NCI-H1930 (cell line): ENCODE measurements at regions not wholly inside any gene's neighbourhood (a gene's known extent, or its start where the extent isn't known, plus 50 kb on each side); places are given as distances from the start of the nearest gene placed in this dataset.
"Not testable (repeated sequence)": the region's sequence is repeated elsewhere in the genome, so short reads cannot be mapped to it uniquely, and the experiment has no call there.

Experiments used
- DNase-seq, 2 experiments: peaks; one replicate each; lab custom pipeline; 2025; lab: John Stamatoyannopoulos, UW

DNA sequence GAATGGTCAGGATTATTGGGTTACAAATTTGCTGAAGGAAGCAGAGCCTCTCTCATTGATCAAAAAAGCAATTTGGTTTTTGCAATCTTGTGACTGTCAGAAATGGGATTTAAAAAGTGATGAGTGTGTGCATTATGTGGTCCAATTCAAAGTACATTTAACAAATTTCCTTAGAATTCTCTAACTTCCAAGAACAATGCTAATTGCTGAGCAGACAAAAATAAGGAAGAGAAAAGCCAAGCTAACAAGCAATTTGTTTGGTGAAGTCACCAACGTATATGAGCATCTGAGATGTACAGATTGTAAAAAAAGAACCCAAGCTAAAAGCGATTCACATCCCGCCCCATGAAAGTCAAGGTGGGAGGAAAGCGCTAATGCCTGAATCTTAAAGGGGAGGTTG is 1643.9 kb downstream of the CDH8 start:
- DNase-seq: no peak

DNA sequence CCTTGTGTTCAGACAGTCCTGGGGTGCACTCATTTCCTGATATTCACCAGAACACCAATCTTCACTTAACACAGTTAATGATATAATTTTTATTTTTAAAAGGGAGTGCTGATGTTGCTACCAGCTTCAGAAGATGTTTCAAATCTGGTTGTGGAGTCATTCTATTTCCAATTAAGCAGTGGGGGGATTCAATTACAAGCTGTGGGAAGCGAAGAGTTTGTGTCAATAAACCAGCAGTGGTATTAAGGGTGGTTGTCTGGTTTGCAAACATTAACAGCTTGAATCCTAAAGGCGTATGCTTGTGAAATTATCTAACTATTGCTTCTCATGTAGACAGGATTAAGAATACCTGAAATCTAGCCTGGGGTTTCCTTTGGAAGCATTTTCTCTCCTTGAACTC is 1637.5 kb upstream of the GOT2 start:
- DNase-seq: no peak

DNA sequence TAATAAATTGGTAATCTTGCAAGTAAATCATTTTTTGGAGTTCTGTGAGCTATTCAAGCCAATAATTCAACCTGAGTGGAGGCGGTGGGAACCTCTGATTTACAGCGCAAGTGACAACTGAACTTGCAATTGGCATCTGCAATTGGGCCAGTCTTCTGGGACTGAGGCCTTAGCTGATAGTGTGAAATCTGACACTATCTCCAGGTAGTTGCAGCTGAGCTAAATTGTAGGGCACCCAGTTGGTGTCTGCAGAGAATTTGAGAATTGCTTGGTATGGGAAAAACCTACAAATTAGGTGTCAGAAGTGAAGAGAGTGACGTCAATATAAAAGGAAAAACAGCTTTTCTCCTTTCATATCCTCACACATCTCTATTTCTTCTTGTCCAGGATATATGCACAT is 1633.6 kb upstream of the GOT2 start:
- no peak for DNase-seq

DNA sequence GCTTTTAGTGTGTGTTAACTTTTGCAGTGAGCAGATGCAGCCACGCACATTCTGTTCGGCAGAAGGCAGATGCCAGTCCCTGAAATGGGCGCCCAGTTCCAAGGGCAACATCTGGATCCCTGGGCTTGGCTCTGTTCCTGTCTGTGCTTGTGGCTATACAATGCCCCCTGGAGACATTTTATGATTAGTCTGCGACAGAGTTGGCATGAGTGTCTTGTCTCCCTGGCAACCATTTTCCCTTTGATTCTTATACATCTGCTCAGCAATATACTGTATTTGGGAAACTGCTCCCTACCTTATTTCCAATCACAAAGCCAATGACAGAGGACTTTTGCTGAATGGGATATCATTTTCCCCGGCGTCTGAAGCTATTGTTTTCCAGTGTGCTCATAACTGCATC is 1629.5 kb upstream of the GOT2 start:
- DNase-seq: no peak

DNA sequence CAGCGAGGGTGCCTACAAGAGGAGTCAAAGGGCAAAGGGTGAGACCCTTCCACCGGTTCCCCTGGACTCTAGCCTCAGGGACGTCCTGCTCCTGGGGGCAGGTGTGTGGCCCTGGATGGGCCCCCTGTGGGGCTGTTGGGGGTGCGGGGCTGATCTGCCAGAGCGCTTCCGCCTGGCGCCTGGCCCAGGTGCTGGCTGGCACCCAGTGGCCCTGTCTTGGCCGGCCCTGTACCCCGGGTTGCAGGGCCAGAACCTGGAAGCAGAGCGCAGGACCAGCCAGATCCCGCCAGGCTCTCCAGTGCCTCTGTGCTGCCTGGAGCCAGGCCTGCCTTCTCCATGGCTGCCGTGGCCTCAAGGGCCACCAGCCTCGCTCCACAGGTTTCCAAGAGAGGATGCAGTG is 1625.8 kb upstream of the GOT2 start:
- not testable (repeated sequence) for DNase-seq

DNA sequence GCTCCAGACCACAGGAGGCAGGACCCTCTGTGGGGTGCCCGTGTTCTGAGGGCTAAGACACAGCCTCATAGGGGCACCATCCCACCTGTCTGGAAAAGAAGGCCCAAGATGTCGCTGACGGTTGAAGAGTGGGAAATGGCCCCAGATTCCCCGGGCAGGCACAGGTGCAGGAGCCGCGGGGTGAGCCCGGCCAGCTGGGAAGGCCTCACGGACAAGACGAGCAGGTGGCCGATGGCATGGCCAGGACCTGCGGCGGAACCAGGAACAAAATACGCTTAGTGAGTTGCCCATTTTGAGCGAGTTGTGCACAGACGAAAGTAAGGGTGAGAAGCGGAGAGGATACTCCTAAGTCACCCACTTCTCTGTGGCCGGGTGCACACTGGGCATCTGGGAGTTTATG is 1625.3 kb upstream of the GOT2 start:
- not testable (repeated sequence) for DNase-seq

DNA sequence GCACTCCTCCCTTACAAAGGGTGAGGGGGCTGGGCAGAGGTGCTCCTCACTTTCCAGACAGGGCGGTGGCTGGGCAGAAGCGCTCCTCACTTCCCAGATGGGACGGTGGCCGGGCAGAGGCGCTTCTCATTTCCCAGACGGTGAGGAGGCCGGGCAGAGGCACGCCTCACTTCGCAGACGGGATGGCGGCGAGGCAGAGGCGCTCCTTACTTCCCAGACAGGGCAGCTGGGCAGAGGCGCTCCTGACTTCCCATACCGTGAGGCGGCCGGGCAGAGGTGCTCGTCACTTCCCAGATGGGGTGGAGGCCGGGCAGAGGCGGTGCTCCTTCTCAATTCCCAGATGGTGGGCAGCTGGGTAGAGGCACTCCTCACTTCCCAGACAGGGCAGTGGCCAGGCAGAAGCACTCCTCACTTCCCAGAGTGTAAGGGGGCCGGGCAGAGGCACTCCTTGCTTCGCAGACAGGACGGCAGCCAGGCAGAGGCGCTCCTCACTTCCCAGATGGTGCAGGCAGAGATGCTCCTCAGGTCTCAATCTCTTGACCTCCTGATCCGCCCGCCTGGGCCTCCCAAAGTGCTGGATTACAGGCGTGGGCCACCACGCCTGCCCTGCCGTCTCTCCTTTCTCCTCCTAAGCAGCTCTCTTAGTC is 1623.9 kb upstream of the GOT2 start:
- not testable (repeated sequence) for DNase-seq

DNA sequence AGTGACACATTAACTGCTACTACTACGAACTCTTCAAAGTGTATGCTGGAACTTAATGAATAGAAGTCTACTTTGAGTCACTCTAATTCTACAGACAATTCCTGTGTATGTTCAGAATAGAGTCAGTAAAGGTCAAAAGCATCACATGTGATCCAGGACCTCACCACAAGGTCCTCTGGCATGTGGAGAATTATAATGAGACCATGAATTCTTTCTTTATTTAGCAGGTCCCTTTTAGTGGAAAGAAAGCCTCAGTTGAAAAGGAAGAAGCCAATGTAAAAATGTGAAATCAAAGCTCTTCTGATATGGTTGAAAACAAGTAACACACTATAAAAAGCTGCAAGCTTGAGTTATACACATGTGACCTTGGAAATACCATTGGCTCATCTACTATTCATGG is 1612.1 kb upstream of the GOT2 start:
- no peak for DNase-seq

DNA sequence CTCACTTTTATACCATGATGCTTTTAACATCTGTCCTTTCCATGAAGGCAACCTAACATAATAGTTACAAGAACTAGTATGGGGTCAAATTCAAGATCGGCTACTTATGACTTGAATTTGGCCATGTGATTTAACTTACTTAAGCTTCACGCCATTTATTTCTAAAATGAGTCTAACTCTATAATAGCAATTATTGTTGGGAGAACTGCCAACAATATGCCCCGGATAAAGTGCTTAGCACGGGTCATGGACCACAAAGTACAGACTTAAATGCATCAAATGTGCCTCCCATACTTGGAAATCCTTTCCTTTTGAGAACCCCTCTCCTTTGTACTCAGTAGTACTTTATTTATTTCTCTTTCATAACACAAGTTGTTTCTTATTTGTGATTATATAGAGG is 1603.6 kb upstream of the GOT2 start:
- DNase-seq: no peak

DNA sequence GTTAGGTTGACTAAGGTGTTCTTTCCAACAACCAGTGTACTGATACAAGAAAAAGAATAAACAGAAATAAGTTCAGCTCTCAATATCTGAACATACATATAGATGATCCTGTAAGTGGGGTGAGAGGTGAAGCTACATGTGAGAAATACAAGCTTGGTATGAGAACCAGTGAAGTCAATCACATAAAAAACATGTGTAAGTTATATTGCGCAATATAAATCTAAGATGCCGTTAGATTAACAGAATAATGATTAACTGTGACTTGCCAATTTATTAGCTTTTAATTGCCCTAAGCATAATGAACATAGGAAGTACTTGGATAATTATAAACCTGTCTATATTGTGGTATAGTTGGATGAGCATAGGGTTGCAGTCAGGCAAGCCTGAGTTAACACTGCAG is 1597.1 kb upstream of the GOT2 start:
- DNase-seq: no peak

DNA sequence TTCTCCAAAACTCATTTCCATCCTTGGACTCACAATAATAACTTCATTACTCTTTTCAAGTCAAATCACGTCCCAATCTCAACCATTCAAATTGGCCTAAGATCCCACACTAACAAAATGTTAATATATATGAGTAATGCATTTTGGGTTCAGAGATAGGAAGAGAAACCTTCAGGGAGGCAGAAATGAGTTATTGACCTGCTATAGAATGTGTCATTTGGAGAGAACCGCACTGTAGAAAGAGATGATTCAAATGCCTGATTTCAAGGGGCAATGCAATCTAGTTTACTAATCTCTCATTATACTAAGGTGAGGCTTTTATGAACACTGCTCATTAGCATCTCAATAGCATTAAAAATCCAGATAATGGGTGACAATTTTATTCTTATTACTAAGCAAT is 1595.0 kb upstream of the GOT2 start:
- no peak for DNase-seq

DNA sequence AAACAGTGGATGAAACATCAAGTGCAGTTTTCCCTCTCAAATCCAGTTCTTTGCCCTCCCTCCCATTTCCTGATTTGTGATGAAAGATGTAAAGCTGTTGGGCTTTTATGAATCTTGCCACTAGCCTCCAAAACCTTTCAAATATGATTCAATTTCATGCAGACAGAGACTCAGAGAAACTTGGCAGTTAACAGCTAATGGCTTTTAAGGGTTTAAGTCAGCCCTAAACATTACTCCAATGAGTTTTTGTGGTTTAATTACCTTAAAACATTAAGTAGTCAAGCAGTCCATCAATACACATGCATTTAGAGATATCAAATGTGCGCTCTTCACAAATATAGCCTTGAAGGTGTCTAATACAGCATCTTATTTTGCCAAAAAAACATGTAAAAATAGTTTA is 1594.0 kb upstream of the GOT2 start:
- no peak for DNase-seq

DNA sequence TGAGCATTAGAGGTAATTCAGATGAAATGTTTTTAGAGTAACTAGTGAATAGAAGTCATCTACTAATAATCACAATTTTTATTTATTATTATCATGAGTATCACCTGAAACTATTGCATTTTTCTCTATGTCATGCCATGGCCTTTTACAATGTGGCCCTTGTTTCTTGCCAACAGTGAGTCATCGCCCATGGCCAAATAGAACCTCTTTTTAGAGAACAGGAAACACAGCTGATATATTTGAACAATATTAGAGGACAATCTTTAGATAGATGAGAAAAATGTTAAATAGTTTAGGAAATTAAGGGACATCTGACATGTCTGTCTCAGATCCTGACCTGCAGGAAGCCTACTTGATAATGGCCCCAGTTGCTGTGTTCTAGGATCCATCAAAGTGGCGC is 1584.4 kb upstream of the GOT2 start:
- DNase-seq: no peak

DNA sequence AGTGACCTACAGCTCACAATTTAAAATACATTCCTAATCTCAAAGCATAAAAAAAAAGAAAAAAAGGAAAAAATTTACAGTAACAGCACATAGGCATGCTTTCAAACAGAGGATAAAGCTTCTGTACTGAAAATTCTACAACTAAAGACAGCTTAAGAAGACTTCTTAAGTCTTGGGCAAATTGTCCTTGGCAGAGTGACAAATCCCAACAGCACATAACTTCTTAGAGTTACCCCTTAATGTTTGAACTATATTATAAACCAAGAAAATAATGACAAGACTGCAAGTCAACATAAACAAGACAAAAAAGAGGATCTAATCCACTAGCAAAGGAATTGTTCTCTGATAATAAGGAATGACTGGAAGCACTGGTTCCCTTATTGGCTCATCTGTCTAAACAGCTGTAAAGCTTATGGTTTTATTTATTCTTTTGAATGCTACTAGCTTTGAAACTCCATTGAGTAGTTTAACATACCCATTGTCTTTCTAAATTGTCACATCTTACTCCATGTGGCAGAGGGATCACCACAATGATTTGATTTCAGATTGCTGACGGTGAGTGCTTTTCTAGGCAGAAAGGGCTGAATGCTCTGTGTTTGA is 1576.8 kb upstream of the GOT2 start:
- DNase-seq: no peak

DNA sequence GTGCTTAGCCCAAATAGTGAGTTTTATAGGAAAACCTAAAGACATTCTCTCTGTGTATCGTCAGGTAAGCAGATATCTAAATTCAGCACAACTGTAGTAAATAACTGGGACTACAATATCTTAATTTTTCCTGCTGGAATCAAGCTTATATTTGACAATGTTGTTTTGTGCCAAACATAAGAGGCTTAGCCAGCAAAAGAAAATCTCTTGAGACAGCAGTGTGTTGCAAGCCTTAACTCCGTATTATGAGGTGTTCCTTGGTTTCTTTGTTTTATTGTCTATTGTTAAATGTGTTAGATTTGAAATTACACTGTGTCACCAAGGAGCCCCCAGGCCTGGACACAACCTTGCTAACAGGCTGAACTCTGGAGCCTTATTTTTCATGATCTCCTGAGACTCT is 1570.6 kb upstream of the GOT2 start:
- DNase-seq: no peak

DNA sequence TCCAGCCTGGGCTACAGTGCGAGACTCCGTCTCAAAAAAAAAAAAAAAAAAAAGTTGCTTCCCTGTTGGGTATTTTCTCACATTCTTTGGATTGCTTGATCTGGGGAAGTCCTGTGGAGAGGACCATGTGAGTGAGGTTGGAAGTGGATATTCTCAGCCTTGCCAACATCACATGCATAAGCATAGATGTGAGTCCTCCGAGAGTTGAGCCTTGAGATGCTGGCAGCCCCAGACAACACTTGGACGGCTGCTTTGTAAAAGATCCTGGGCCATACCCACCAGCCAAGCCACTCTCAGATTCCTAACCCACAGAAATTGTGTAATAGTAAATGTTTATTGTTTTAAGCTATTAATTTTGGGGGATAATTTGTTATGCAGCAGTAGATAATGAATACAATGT is 1570.0 kb upstream of the GOT2 start:
- DNase-seq: no peak

DNA sequence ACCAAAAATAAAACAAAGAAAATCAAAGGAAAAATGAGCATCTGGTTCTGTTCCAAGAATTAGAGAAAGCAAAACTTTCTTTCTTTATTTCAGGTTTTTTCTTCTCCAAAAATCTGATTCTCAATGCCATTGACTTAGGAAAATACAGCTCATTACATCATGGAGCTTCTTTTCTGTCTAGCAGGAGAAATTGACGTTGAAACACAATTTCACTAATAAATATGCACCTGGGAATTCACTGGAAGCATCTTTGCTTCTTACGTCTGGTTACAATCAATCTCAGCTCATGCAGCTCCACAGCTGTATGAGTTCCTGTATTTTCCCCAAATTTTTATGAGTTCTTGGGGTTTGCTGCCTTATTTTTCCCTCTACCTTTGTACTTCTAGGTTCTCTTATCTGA is 1568.6 kb upstream of the GOT2 start:
- peak in 1 of 2 experiments; percentile 0 for DNase-seq

DNA sequence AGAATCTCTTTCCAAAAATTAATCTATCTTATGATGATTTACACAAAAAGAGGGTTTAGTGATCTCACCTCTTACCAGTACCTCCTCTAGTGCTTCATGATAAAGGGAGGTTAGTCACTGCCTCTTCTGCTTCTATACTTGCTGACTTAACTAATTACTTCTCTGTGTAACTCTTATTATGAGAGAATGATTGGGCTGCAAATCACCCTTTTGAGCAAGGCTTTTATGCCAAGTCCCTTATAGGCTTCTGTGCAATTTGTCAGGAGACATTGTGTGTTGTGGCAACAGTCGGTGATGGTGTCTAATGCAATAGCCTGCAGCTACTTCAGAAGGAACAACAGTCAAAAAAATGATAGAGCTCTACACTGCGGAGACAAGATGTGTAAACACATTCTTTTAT is 1568.1 kb upstream of the GOT2 start:
- DNase-seq: peak; percentile 3 to 16

DNA sequence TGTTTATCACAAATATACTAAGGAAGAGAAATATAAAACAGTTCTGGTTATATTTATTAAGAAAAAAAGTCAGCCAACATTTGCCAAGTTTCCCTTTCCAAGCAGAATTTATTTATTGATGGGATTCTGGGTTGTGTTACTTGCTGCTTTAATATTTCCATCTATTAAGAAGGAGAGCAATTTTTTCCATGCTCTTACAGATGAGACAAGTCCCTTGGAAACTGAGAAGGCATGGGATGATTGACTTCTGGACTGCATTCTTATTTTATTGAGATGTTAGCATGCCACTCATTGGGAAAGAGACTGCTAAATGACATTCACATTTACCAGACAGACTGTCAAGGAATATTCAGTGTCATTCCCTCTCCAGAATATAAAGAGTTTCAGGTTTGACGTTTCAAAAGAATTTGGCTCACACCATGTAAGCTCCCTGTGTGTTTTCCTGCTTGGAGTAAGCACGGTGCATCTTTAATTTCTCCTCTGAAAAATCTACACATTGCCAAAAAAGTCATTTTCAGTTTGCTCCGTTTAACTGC is 1565.2 kb upstream of the GOT2 start:
- no peak for DNase-seq

DNA sequence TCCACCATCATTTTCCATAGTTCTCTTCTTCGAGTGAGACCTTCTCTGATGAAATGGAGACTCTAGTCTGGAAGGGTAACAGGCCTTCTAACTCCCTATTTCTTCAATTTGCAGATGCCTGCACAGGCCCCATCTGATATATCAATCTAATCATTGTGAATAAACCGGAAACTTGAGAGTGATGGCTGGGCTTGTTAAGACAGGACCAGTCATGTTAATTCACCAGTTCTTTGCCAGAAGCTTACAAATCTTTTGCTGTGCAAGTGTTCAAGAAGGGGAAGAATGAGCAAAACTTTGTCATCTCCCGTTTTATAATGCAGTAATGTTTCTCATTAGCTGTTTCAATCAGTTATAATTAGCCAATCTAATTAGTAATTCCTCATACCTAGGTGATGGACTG is 1561.3 kb upstream of the GOT2 start:
- no peak for DNase-seq

DNA sequence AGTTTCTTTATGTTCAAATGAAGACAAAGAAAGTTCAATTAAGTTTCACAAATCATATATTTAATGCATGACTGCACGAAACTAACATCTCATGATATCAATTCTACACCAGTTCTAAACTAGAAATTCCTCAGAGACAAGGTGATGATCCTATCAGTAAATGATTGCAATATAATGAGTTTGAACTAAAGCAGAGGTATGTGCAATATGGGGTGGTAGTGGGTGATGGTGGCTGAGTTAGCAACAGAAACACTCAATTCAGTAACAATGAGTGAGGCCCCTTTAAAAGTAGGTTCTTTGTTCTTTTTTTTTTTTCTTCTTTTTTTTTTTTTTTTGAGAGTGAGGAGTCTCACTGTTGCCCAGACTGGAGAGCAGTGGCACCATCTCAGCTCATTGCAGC is 1551.7 kb upstream of the GOT2 start:
- no peak for DNase-seq

DNA sequence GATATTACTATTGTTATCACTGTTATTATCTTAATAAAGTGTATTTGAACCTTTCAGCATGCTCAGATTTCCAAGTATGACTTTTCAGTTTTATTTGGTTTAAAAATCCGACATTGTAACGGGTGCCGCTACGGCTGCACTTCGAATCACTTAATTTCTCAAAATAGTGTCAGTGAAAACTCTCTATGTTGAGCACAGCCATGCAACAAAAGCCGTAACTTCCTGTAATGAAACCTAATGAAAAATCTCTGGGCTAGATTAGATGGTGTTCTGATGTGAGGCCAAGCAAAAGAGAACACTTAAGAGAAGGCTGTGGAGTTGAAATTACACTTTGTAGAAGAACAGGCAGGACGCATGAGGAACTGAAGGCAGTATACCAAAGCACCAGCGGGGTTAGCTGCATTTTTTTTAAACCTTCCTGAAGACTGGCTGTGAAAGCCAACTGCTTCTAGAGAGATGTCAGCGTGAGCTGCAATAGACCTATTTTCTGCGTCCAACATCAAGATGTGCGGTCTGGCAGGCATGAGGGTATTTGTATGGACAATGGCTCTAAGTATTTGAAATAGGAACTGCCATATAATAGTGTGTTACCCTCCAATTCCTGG is 1545.0 kb upstream of the GOT2 start:
- DNase-seq: no peak

DNA sequence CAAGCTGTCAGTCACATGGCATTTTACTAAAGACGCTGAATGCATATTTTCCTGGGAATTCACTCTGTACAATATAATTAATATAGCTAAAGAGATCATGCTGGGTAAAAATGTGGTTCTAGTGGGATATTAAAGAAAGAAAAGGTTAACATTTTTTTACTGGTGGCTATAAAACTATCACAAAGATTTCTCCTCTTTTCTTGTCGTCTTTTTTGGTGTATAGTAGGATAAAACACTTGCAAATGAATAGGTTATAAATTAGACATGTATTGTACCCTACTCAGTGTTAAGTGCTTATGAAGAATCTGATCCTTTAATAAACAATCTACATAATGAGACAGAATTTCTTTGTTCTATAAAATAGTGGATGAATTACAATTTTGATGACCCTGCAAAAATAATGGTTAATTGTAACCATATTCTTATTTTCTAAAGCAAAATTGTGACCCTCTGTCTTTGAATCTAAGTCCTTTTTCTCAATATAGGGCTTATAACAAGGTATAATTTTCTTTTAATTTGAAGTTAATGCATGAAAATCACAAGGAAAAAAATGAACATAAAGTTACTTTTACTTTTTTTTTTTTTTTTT is 1540.4 kb upstream of the GOT2 start:
- no peak for DNase-seq
